Breast epithelium (tissue), 4 donors: ENCODE measurements at regions not wholly inside any gene's neighbourhood (a gene's known extent, or its start where the extent isn't known, plus 50 kb on each side); places are given as distances from the start of the nearest gene placed in this dataset.

Experiments used
- DNase-seq, 2 donors: peaks; one replicate each; pipeline ENCODE4 v3.0.0-alpha.2; 2019; ENCODE audit warnings: low spot score in 2 of 2
- H3K27ac ChIP-seq, 2 donors: fragments of 200-600 bp; sonication (generic) in 1 of 2; one replicate each; pipeline ENCODE4 v1.5.1; 2016 to 2019; ENCODE audit warnings: mild to moderate bottlenecking in 1 of 2
- H3K27me3 ChIP-seq, 2 donors: fragments of 200-600 bp; sonication (generic) in 1 of 2; one replicate each; pipeline versions ENCODE4 v1.5.1 to v1.6.0; 2017 to 2019; ENCODE audit warnings: control low read depth in 1 of 2, mild to moderate bottlenecking in 1 of 2
- H3K36me3 ChIP-seq: fragments of 200-600 bp; one replicate; pipeline ENCODE4 v1.5.1; 2019
- H3K4me1 ChIP-seq, 2 donors: fragments of 200-600 bp; sonication (generic); one replicate each; pipeline ENCODE4 v1.5.1; 2016 to 2019; ENCODE audit warnings: control low read depth in 1 of 2
- H3K4me3 ChIP-seq, 3 donors: fragments of 200-600 bp; sonication (generic); 1 replicate in 2 of 3; 2 replicates in 1 of 3; pipeline ENCODE4 v1.5.1; 2016 to 2019; ENCODE audit warnings: mild to moderate bottlenecking in 3 of 3, moderate library complexity in 2 of 3
- H3K9me3 ChIP-seq, 2 donors: fragments of 200-600 bp; sonication (generic) in 1 of 2; one replicate each; pipeline ENCODE4 v1.5.1; 2016 to 2019; ENCODE audit warnings: control low read depth in 1 of 2
- POLR2A ChIP-seq: fragments of 450-650 bp; IDR thresholded peaks from one replicate; pipeline ENCODE4 v1.6.1; 2016; ENCODE audit warnings: antibody characterized with exemption, mild to moderate bottlenecking, moderate library complexity
- POLR2AphosphoS5 ChIP-seq, 3 donors: sonication (generic); formaldehyde crosslinking; IDR thresholded peaks; one replicate each; pipeline ENCODE4 v1.6.1; 2017; ENCODE audit warnings: antibody characterized with exemption in 3 of 3
- intact Hi-C: fragments of 100-400 bp; cut with DNase I; formaldehyde crosslinking; loops from one replicate; pipeline ENCODE4 v1.15.1; 2023; ENCODE audit warnings: low total_unique reads
- TF ChIP-seq, protein P1 (sequence below), 3 donors: fragments of 450-650 bp; IDR thresholded peaks; one replicate each; pipeline ENCODE4 v1.5.1; 2016 to 2017; ENCODE audit warnings: antibody characterized with exemption in 3 of 3, mild to moderate bottlenecking in 3 of 3, moderate library complexity in 3 of 3

DNA sequence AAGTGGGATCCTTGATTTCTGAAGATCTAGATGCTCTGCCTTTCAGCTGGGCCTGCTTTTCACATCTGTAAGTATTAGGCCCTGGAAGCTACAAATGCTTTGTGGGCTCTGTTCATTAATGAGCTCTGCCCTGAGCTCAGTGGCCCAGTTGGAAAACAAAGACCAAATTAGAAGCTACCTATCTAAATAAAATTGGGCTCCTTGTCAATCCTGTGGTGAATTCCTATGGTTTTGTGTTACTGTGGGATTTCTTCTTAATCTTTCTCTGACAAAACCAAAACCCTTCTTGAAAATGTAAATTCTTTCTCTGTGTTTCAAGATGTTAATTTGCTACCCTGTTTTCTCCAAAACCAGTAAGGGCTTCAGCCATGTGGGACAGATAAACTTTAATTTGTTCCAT is 219.0 kb upstream of the HS6ST1 start:
- Histone ChIP-seq H3K9me3 (no peaks in the 10 kb centered on the region), H3K36me3 (no peaks in the 10 kb centered on the region), H3K27ac (peak overlapping the region in 1 of 2 donors; percentile 20), H3K4me1 (no peaks in the 10 kb centered on the region), H3K27me3 (no peaks in the 10 kb centered on the region), H3K4me3 (no peak overlapping the region)
- no peak for DNase-seq
- TF ChIP-seq, protein P1, sequence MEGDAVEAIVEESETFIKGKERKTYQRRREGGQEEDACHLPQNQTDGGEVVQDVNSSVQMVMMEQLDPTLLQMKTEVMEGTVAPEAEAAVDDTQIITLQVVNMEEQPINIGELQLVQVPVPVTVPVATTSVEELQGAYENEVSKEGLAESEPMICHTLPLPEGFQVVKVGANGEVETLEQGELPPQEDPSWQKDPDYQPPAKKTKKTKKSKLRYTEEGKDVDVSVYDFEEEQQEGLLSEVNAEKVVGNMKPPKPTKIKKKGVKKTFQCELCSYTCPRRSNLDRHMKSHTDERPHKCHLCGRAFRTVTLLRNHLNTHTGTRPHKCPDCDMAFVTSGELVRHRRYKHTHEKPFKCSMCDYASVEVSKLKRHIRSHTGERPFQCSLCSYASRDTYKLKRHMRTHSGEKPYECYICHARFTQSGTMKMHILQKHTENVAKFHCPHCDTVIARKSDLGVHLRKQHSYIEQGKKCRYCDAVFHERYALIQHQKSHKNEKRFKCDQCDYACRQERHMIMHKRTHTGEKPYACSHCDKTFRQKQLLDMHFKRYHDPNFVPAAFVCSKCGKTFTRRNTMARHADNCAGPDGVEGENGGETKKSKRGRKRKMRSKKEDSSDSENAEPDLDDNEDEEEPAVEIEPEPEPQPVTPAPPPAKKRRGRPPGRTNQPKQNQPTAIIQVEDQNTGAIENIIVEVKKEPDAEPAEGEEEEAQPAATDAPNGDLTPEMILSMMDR (IDR thresholded peaks at IDR 0.05), result no peak
- TF ChIP-seq POLR2AphosphoS5 (IDR thresholded peaks at IDR 0.05), result no peak
- TF ChIP-seq POLR2A, result no peak
- intact Hi-C loops, result no loop called here

DNA sequence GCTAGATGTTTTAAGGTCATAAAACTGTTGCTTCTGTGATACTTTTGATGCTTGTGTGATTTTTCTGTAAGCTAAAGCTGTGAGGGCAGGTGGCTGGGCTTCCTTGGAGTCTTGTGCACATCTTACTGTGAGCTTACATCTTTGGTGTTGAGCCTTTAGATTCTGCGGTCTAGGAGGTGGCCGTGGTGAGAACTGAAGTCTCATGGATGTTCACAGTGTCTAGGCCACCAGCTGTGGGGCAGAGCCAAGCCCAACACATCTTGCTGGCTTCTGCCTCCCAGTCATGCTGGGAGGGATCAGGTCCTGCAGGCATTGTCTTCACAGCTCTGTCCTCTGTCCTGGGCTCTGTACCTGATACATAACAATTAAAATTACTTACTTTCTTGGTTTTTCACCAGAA is 219.7 kb upstream of the HS6ST1 start:
- Histone ChIP-seq H3K27me3 (no peaks in the 10 kb centered on the region), H3K9me3 (no peaks in the 10 kb centered on the region), H3K27ac (no peak overlapping the region), H3K4me1 (no peaks in the 10 kb centered on the region), H3K4me3 (no peak overlapping the region), H3K36me3 (no peaks in the 10 kb centered on the region)
- TF ChIP-seq POLR2AphosphoS5 (IDR thresholded peaks at IDR 0.05) (no peak), POLR2A (no peak)
- TF ChIP-seq, protein P1 (IDR thresholded peaks at IDR 0.05), result no peak
- intact Hi-C loops, result no loop called here
- DNase-seq, result no peak

DNA sequence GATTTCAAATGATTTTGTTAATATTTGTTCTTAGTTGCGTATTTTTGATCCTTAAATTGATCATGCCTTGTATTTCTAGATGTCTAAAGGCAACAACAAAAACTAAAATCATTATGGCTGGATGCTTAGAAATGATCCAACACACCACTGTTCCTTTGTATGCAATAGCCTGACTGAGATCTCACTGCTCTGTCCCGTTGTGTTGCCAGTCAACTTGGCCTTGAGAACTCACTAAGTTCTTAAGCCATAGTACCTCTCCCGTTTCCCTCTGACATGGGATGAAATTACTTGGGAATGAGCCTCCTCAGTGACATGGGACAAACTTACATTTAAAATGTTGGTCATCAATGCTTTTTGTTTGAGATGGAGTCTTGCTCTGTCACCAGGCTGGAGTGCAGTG is 222.0 kb upstream of the HS6ST1 start:
- intact Hi-C loops, result no loop called here
- H3K4me1 ChIP-seq, result no peaks in the 10 kb centered on the region

DNA sequence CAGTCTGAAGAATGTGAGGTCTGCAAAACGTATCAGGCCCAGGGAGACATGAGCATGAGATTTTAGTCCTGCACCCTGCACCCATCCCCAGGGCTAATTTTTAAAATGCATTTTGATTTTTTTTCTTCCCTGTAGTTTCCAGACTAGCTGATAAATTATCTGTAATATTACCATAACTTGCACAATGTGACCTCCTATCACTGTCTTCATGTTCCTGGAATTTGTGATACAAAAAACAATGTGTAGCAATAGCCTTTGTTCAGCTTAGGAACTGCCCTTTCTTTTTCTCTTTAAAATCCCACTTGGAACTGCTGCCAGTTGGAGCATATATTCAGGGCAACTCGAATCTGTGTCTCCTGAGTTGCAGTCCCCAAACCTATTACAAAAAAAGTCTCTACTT is 222.8 kb upstream of the HS6ST1 start:
- H3K4me1 ChIP-seq, result no peaks in the 10 kb centered on the region
- TF ChIP-seq POLR2A (no peak), POLR2AphosphoS5 (IDR thresholded peaks at IDR 0.05) (no peak)
- TF ChIP-seq, protein P1 (IDR thresholded peaks at IDR 0.05), result no peak
- no peak overlapping the region for H3K27ac ChIP-seq
- DNase-seq, result no peak
- H3K9me3 ChIP-seq, result no peaks in the 10 kb centered on the region
- intact Hi-C loops, result no loop called here
- no peak overlapping the region for H3K4me3 ChIP-seq
- no peaks in the 10 kb centered on the region for H3K27me3 ChIP-seq
- H3K36me3 ChIP-seq, result no peaks in the 10 kb centered on the region

More for the DNA sequence above, 222.0 kb upstream of the HS6ST1 start:
- no peak for DNase-seq
- TF ChIP-seq POLR2AphosphoS5 (IDR thresholded peaks at IDR 0.05), result no peak
- no peak for TF ChIP-seq POLR2A
- TF ChIP-seq, protein P1 (IDR thresholded peaks at IDR 0.05), result no peak
- no peak overlapping the region for H3K4me3 ChIP-seq
- H3K27me3 ChIP-seq, result no peaks in the 10 kb centered on the region
- H3K36me3 ChIP-seq, result no peaks in the 10 kb centered on the region
- H3K9me3 ChIP-seq, result no peaks in the 10 kb centered on the region
- no peak overlapping the region for H3K27ac ChIP-seq

DNA sequence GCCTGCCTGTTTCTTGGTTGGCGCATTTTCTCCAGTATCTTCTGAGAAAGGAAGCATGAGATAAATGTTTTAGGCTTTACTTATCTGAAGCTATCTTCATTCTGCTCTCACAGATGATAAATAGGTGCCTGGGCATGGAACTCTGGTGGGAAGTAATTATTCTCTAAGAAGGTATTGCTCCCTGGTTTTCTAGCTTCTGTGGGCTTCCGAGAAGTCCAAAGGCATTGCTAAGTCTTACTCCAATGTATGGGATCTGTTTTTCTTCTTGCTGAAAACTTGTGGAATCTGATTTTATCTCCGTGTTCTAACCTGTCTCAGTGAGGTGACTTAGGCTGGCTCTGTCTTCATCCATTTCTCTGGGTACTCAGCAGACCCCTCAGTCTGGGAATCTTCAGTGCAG is 224.4 kb upstream of the HS6ST1 start:
- Histone ChIP-seq H3K27ac (no peak overlapping the region), H3K9me3 (no peaks in the 10 kb centered on the region), H3K4me1 (no peaks in the 10 kb centered on the region), H3K4me3 (no peak overlapping the region), H3K36me3 (no peaks in the 10 kb centered on the region), H3K27me3 (no peaks in the 10 kb centered on the region)
- TF ChIP-seq POLR2A (no peak), POLR2AphosphoS5 (IDR thresholded peaks at IDR 0.05) (no peak)
- TF ChIP-seq, protein P1 (IDR thresholded peaks at IDR 0.05), result no peak
- DNase-seq, result no peak
- intact Hi-C loops, result no loop called here
